ENCODE measurements at regions not wholly inside any gene's neighbourhood (a gene's known extent, or its start where the extent isn't known, plus 50 kb on each side); places are given as distances from the start of the nearest gene placed in this dataset.

DNA sequence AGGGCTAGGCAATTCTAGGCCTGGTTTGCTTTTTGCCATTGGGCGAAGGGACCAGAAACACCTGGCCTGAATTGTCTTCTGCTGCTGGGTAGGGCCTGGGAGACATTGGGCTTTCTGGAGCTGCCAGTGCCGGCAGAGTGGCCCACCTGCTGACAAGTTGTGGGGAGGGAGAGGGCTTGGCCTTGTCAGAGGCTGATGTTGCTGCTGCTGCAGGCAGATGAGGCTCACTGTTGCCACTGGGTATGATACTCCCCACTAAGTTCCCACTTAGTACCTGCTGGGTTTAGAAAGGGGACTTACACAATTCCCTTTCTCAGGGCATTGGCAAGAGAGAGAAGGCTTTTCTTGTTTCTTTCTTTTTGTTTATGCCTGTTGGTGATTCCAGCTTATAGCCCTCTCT, 289.6 kb upstream of the NPVF start:
- DNase-seq (ENCODE audit: low read depth, low spot score) (no peak), ATAC-seq (no peak)
- no TSS peak for BruUV-seq (replicated peaks)
- no peaks in the 10 kb centered on the region for H3K36me3 ChIP-seq (ENCODE audit: control insufficient read depth in 1 of 2, insufficient read depth in 2 of 2, low read length in 2 of 2)
- no peaks in the 10 kb centered on the region for H4K20me1 ChIP-seq (ENCODE audit: insufficient read depth)
- H3K27ac ChIP-seq (ENCODE audit: low read depth, low read length), result no peak overlapping the region
- H3K9me3 ChIP-seq (ENCODE audit: control insufficient read depth in 1 of 2, insufficient read depth in 1 of 2, low read depth in 1 of 2, low read length in 2 of 2), result no peaks in the 10 kb centered on the region
- H3K27me3 ChIP-seq (ENCODE audit: insufficient read depth, low read length), result no peaks in the 10 kb centered on the region
- H3K9me2 ChIP-seq (ENCODE audit: insufficient read depth), result no peaks in the 10 kb centered on the region
- no peaks in the 10 kb centered on the region for H3K79me2 ChIP-seq (ENCODE audit: insufficient read depth, low read length)
- intact Hi-C loops (cut with micrococcal nuclease), result no loop called here
- no peak overlapping the region for H3K4me2 ChIP-seq (ENCODE audit: low read length)
- H2AFZ ChIP-seq (ENCODE audit: low read depth, low read length, poor library complexity, severe bottlenecking), result no peak overlapping the region
- no peak overlapping the region for H3K9ac ChIP-seq (ENCODE audit: low read length)
- H3K4me1 ChIP-seq (ENCODE audit: control insufficient read depth in 1 of 2, insufficient read depth in 2 of 2, low read length in 2 of 2), result no peaks in the 10 kb centered on the region; a peak in 1 of 4 replicates
- POLR2A ChIA-PET, result no interaction called here
- RAD21 ChIA-PET (ENCODE audit: low non-redundant PET in 1 of 2, low total read pairs in 2 of 2, uncharacterized antibody in 2 of 2, unreplicated experiment in 2 of 2), result no interaction called here
- TF ChIP-seq ZNF274 (IDR thresholded peaks at IDR 0.05; ENCODE audit: low read depth, low read length) (no peak), SRF (IDR thresholded peaks at IDR 0.05; ENCODE audit: low read depth) (no peak), JUND (IDR thresholded peaks at IDR 0.05) (no peak), EGR1 (IDR thresholded peaks at IDR 0.05; ENCODE audit: low read depth) (no peak), EZH2phosphoT487 (IDR thresholded peaks at IDR 0.05; ENCODE audit: borderline replicate concordance) (no peak), POLR2AphosphoS5 (IDR thresholded peaks at IDR 0.05; ENCODE audit: low read depth, low read length) (no peak)
- TF ChIP-seq, protein P1, sequence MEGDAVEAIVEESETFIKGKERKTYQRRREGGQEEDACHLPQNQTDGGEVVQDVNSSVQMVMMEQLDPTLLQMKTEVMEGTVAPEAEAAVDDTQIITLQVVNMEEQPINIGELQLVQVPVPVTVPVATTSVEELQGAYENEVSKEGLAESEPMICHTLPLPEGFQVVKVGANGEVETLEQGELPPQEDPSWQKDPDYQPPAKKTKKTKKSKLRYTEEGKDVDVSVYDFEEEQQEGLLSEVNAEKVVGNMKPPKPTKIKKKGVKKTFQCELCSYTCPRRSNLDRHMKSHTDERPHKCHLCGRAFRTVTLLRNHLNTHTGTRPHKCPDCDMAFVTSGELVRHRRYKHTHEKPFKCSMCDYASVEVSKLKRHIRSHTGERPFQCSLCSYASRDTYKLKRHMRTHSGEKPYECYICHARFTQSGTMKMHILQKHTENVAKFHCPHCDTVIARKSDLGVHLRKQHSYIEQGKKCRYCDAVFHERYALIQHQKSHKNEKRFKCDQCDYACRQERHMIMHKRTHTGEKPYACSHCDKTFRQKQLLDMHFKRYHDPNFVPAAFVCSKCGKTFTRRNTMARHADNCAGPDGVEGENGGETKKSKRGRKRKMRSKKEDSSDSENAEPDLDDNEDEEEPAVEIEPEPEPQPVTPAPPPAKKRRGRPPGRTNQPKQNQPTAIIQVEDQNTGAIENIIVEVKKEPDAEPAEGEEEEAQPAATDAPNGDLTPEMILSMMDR (IDR thresholded peaks at IDR 0.05 in 2 of 3, conservative IDR thresholded peaks at IDR 0.05 in 1 of 3; ENCODE audit: borderline replicate concordance in 1 of 3, insufficient read depth in 1 of 3, low read depth in 2 of 3, low read length in 2 of 3), result no peak
- TF ChIP-seq, protein P2, sequence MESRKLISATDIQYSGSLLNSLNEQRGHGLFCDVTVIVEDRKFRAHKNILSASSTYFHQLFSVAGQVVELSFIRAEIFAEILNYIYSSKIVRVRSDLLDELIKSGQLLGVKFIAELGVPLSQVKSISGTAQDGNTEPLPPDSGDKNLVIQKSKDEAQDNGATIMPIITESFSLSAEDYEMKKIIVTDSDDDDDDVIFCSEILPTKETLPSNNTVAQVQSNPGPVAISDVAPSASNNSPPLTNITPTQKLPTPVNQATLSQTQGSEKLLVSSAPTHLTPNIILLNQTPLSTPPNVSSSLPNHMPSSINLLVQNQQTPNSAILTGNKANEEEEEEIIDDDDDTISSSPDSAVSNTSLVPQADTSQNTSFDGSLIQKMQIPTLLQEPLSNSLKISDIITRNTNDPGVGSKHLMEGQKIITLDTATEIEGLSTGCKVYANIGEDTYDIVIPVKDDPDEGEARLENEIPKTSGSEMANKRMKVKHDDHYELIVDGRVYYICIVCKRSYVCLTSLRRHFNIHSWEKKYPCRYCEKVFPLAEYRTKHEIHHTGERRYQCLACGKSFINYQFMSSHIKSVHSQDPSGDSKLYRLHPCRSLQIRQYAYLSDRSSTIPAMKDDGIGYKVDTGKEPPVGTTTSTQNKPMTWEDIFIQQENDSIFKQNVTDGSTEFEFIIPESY (IDR thresholded peaks at IDR 0.05; ENCODE audit: extremely low read depth, insufficient replicate concordance, low read length), result no peak
- no peak overlapping the region for H3K4me3 ChIP-seq (replicated peaks in 1 of 2; ENCODE audit: low read depth in 1 of 2, low read length in 2 of 2)
- CTCF ChIA-PET, result no interaction called here

All from HCT116 (cell line).